T-helper 2 cell treated with Interferon-gamma antibody and Interleukin-4, amounts not matched to agents 5 μg/mL and 100 μg/mL, for 36 hours (primary cell): ENCODE measurements at regions not wholly inside any gene's neighbourhood (a gene's known extent, or its start where the extent isn't known, plus 50 kb on each side); places are given as distances from the start of the nearest gene placed in this dataset.

Source experiments
- DNase-seq: peaks from one replicate; pipeline ENCODE4 v3.0.0; 2021; ENCODE audit warnings: low spot score
- H3K27ac Mint-ChIP-seq: one replicate; pipeline ENCODE4 v1.8.0; 2021; ENCODE audit warnings: mild to moderate bottlenecking, mixed read lengths
- H3K27me3 Mint-ChIP-seq: one replicate; pipeline ENCODE4 v1.8.0; 2021; ENCODE audit warnings: low read depth, mixed read lengths
- H3K36me3 Mint-ChIP-seq: one replicate; pipeline ENCODE4 v1.8.0; 2021; ENCODE audit warnings: low read depth, mixed read lengths
- H3K4me1 Mint-ChIP-seq: one replicate; pipeline ENCODE4 v1.8.0; 2021; ENCODE audit warnings: low read depth, mixed read lengths
- H3K4me3 Mint-ChIP-seq: one replicate; pipeline ENCODE4 v1.8.0; 2022; ENCODE audit warnings: mild to moderate bottlenecking, moderate library complexity, mixed read lengths
- H3K9me3 Mint-ChIP-seq: one replicate; pipeline ENCODE4 v1.8.0; 2021; ENCODE audit warnings: mixed read lengths

- Mint-ChIP-seq H3K4me3 (no peak overlapping the region), H3K4me1 (no peaks in the 10 kb centered on the region), H3K9me3 (no peaks in the 10 kb centered on the region), H3K36me3 (no peaks in the 10 kb centered on the region), H3K27ac (no peak overlapping the region), H3K27me3 (no peaks in the 10 kb centered on the region)
- no peak for DNase-seq
These were observed 590.2 kb upstream of the MEF2C start for GRCh38 chr5:89473196-89473595.

GRCh38 chr5:89471541-89471940, 588.6 kb upstream of the MEF2C start:
- Mint-ChIP-seq H3K36me3 (no peaks in the 10 kb centered on the region), H3K27me3 (no peaks in the 10 kb centered on the region), H3K4me1 (no peaks in the 10 kb centered on the region), H3K9me3 (no peaks in the 10 kb centered on the region), H3K27ac (no peak overlapping the region), H3K4me3 (no peak overlapping the region)
- no peak for DNase-seq

GRCh38 chr5:89471115-89471514, 588.1 kb upstream of the MEF2C start:
- Mint-ChIP-seq H3K4me1 (no peaks in the 10 kb centered on the region), H3K36me3 (no peaks in the 10 kb centered on the region), H3K9me3 (no peaks in the 10 kb centered on the region), H3K27me3 (no peaks in the 10 kb centered on the region), H3K4me3 (no peak overlapping the region), H3K27ac (no peak overlapping the region)
- no peak for DNase-seq

- no peak overlapping the region for H3K27ac Mint-ChIP-seq
- DNase-seq = no peak
- H3K36me3 Mint-ChIP-seq = no peaks in the 10 kb centered on the region
- H3K4me1 Mint-ChIP-seq = no peaks in the 10 kb centered on the region
- no peak overlapping the region for H3K4me3 Mint-ChIP-seq
- no peaks in the 10 kb centered on the region for H3K9me3 Mint-ChIP-seq
- H3K27me3 Mint-ChIP-seq = no peaks in the 10 kb centered on the region
These were observed 587.7 kb upstream of the MEF2C start for GRCh38 chr5:89470658-89471057.

GRCh38 chr5:89458332-89458656, 575.3 kb upstream of the MEF2C start:
- no peaks in the 10 kb centered on the region for H3K36me3 Mint-ChIP-seq
- H3K4me1 Mint-ChIP-seq = no peaks in the 10 kb centered on the region
- no peak overlapping the region for H3K4me3 Mint-ChIP-seq
- no peaks in the 10 kb centered on the region for H3K27me3 Mint-ChIP-seq
- no peak overlapping the region for H3K27ac Mint-ChIP-seq
- no peak for DNase-seq
- peaks cover 6% of the 10 kb centered on the region for H3K9me3 Mint-ChIP-seq

- Mint-ChIP-seq H3K27me3 (no peaks in the 10 kb centered on the region), H3K36me3 (no peaks in the 10 kb centered on the region), H3K4me1 (no peaks in the 10 kb centered on the region), H3K4me3 (no peak overlapping the region), H3K9me3 (peaks cover 6% of the 10 kb centered on the region), H3K27ac (no peak overlapping the region)
- DNase-seq = no peak
These were observed 574.7 kb upstream of the MEF2C start for GRCh38 chr5:89457411-89458331.

GRCh38 chr5:89452081-89452480, 569.1 kb upstream of the MEF2C start:
- no peaks in the 10 kb centered on the region for H3K4me1 Mint-ChIP-seq
- no peak overlapping the region for H3K27ac Mint-ChIP-seq
- H3K27me3 Mint-ChIP-seq = no peaks in the 10 kb centered on the region
- no peak overlapping the region for H3K4me3 Mint-ChIP-seq
- H3K36me3 Mint-ChIP-seq = no peaks in the 10 kb centered on the region
- no peak for DNase-seq
- H3K9me3 Mint-ChIP-seq = peaks cover 6% of the 10 kb centered on the region

- H3K9me3 Mint-ChIP-seq = peaks cover 6% of the 10 kb centered on the region
- H3K4me3 Mint-ChIP-seq = no peak overlapping the region
- H3K27me3 Mint-ChIP-seq = no peaks in the 10 kb centered on the region
- no peak overlapping the region for H3K27ac Mint-ChIP-seq
- H3K4me1 Mint-ChIP-seq = no peaks in the 10 kb centered on the region
- no peaks in the 10 kb centered on the region for H3K36me3 Mint-ChIP-seq
- DNase-seq = no peak
These were observed 568.3 kb upstream of the MEF2C start for GRCh38 chr5:89451263-89451662.

GRCh38 chr5:89450149-89450538, 567.2 kb upstream of the MEF2C start:
- no peak overlapping the region for H3K4me3 Mint-ChIP-seq
- H3K27me3 Mint-ChIP-seq = no peaks in the 10 kb centered on the region
- no peaks in the 10 kb centered on the region for H3K4me1 Mint-ChIP-seq
- peaks cover 6% of the 10 kb centered on the region for H3K9me3 Mint-ChIP-seq
- no peaks in the 10 kb centered on the region for H3K36me3 Mint-ChIP-seq
- H3K27ac Mint-ChIP-seq = no peak overlapping the region
- DNase-seq = no peak

- no peak overlapping the region for H3K27ac Mint-ChIP-seq
- H3K4me3 Mint-ChIP-seq = no peak overlapping the region
- H3K4me1 Mint-ChIP-seq = no peaks in the 10 kb centered on the region
- peaks cover under 1% of the 10 kb centered on the region for H3K9me3 Mint-ChIP-seq
- DNase-seq = no peak
- H3K36me3 Mint-ChIP-seq = no peaks in the 10 kb centered on the region
- H3K27me3 Mint-ChIP-seq = no peaks in the 10 kb centered on the region
These were observed 566.6 kb upstream of the MEF2C start for GRCh38 chr5:89449392-89450148.

- no peak overlapping the region for H3K4me3 Mint-ChIP-seq
- H3K36me3 Mint-ChIP-seq = no peaks in the 10 kb centered on the region
- H3K4me1 Mint-ChIP-seq = no peaks in the 10 kb centered on the region
- no peak overlapping the region for H3K27ac Mint-ChIP-seq
- DNase-seq = no peak
- H3K9me3 Mint-ChIP-seq = no peaks in the 10 kb centered on the region
- no peaks in the 10 kb centered on the region for H3K27me3 Mint-ChIP-seq
These were observed 564.0 kb upstream of the MEF2C start for GRCh38 chr5:89447027-89447426.

GRCh38 chr5:89445106-89445745, 562.2 kb upstream of the MEF2C start:
- Mint-ChIP-seq H3K4me1 (no peaks in the 10 kb centered on the region), H3K27ac (no peak overlapping the region), H3K36me3 (no peaks in the 10 kb centered on the region), H3K27me3 (no peaks in the 10 kb centered on the region), H3K4me3 (no peak overlapping the region), H3K9me3 (no peaks in the 10 kb centered on the region)
- DNase-seq = no peak

- Mint-ChIP-seq H3K9me3 (no peaks in the 10 kb centered on the region), H3K27me3 (no peaks in the 10 kb centered on the region), H3K4me1 (no peaks in the 10 kb centered on the region), H3K36me3 (no peaks in the 10 kb centered on the region), H3K27ac (no peak overlapping the region), H3K4me3 (no peak overlapping the region)
- DNase-seq = no peak
These were observed 561.1 kb upstream of the MEF2C start for GRCh38 chr5:89444088-89444487.

- no peaks in the 10 kb centered on the region for H3K27me3 Mint-ChIP-seq
- H3K4me3 Mint-ChIP-seq = no peak overlapping the region
- DNase-seq = no peak
- H3K4me1 Mint-ChIP-seq = no peaks in the 10 kb centered on the region
- no peaks in the 10 kb centered on the region for H3K36me3 Mint-ChIP-seq
- H3K9me3 Mint-ChIP-seq = no peaks in the 10 kb centered on the region
- no peak overlapping the region for H3K27ac Mint-ChIP-seq
These were observed 560.5 kb upstream of the MEF2C start for GRCh38 chr5:89443508-89443907.
